ENCODE measurements at regions not wholly inside any gene's neighbourhood (a gene's known extent, or its start where the extent isn't known, plus 50 kb on each side); places are given as distances from the start of the nearest gene placed in this dataset.

- TF ChIP-seq, protein P1, sequence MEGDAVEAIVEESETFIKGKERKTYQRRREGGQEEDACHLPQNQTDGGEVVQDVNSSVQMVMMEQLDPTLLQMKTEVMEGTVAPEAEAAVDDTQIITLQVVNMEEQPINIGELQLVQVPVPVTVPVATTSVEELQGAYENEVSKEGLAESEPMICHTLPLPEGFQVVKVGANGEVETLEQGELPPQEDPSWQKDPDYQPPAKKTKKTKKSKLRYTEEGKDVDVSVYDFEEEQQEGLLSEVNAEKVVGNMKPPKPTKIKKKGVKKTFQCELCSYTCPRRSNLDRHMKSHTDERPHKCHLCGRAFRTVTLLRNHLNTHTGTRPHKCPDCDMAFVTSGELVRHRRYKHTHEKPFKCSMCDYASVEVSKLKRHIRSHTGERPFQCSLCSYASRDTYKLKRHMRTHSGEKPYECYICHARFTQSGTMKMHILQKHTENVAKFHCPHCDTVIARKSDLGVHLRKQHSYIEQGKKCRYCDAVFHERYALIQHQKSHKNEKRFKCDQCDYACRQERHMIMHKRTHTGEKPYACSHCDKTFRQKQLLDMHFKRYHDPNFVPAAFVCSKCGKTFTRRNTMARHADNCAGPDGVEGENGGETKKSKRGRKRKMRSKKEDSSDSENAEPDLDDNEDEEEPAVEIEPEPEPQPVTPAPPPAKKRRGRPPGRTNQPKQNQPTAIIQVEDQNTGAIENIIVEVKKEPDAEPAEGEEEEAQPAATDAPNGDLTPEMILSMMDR (conservative IDR thresholded peaks at IDR 0.05; ENCODE audit: low read length): no peak
- TF ChIP-seq EZH2phosphoT487 (IDR thresholded peaks at IDR 0.05; ENCODE audit: borderline replicate concordance): no peak
Measured at GRCh38 chr2:82391386-82391785, 2067.7 kb downstream of the SUCLG1 start.

All from Loucy (cell line).